Adipocyte (in vitro differentiated cells): ENCODE measurements at regions not wholly inside any gene's neighbourhood (a gene's known extent, or its start where the extent isn't known, plus 50 kb on each side); places are given as distances from the start of the nearest gene placed in this dataset.

Experiments
- DNase-seq: peaks from one replicate; pipeline ENCODE4 v3.0.0-alpha.2; 2015; ENCODE audit warnings: low read depth
- H3K27me3 ChIP-seq: replicated peaks from 2 replicates; pipeline ENCODE4 v1.7.0; 2013; ENCODE audit warnings: mild to moderate bottlenecking, low read length, moderate library complexity; ENCODE audit not compliant: control insufficient read depth, insufficient read depth
- H3K36me3 ChIP-seq: 2 replicates; pipeline ENCODE4 v1.7.0; 2013; ENCODE audit warnings: low read length, mild to moderate bottlenecking, moderate library complexity; ENCODE audit not compliant: control insufficient read depth, insufficient read depth, severe bottlenecking
- H3K4me1 ChIP-seq: 2 replicates; pipeline ENCODE4 v1.7.0; 2013; ENCODE audit warnings: mild to moderate bottlenecking, low read length, moderate library complexity; ENCODE audit not compliant: control insufficient read depth, insufficient read depth
- H3K4me3 ChIP-seq: 2 replicates; pipeline ENCODE4 v1.7.0; 2013; ENCODE audit warnings: mild to moderate bottlenecking, low read length, moderate library complexity
- H3K9ac ChIP-seq: 2 replicates; pipeline ENCODE4 v1.7.0; 2013; ENCODE audit warnings: mild to moderate bottlenecking, low read length, moderate library complexity
- H3K9me3 ChIP-seq: 2 replicates; pipeline ENCODE4 v1.7.0; 2013; ENCODE audit warnings: mild to moderate bottlenecking, low read length, moderate library complexity; ENCODE audit not compliant: control insufficient read depth

- Histone ChIP-seq H3K27me3 (no peaks in the 10 kb centered on the region), H3K9ac (no peak overlapping the region), H3K36me3 (no peaks in the 10 kb centered on the region), H3K4me1 (no peaks in the 10 kb centered on the region), H3K9me3 (no peaks in the 10 kb centered on the region), H3K4me3 (no peak overlapping the region)
- peak; percentile 45 for DNase-seq
These were observed 140.2 kb upstream of the EDNRA start for GRCh38 chr4:147340591-147341120.

GRCh38 chr4:147343692-147344091, 137.2 kb upstream of the EDNRA start:
- no peaks in the 10 kb centered on the region for H3K27me3 ChIP-seq
- no peak overlapping the region for H3K4me3 ChIP-seq
- DNase-seq: no peak
- no peaks in the 10 kb centered on the region for H3K9me3 ChIP-seq
- no peak overlapping the region for H3K9ac ChIP-seq
- no peaks in the 10 kb centered on the region for H3K4me1 ChIP-seq
- H3K36me3 ChIP-seq: no peaks in the 10 kb centered on the region

GRCh38 chr4:147345662-147346061, 135.2 kb upstream of the EDNRA start:
- no peaks in the 10 kb centered on the region for H3K4me1 ChIP-seq
- no peak overlapping the region for H3K4me3 ChIP-seq

GRCh38 chr4:147347217-147347616, 133.7 kb upstream of the EDNRA start:
- Histone ChIP-seq H3K36me3 (no peaks in the 10 kb centered on the region), H3K27me3 (no peaks in the 10 kb centered on the region), H3K4me1 (no peaks in the 10 kb centered on the region), H3K9me3 (no peaks in the 10 kb centered on the region), H3K4me3 (no peak overlapping the region), H3K9ac (no peak overlapping the region)
- DNase-seq: no peak

More at GRCh38 chr4:147345662-147346061, 135.2 kb upstream of the EDNRA start:
- no peaks in the 10 kb centered on the region for H3K36me3 ChIP-seq
- no peak overlapping the region for H3K9ac ChIP-seq
- DNase-seq: no peak
- H3K27me3 ChIP-seq: no peaks in the 10 kb centered on the region
- no peaks in the 10 kb centered on the region for H3K9me3 ChIP-seq

- H3K36me3 ChIP-seq: no peaks in the 10 kb centered on the region
- no peak overlapping the region for H3K4me3 ChIP-seq
- H3K27me3 ChIP-seq: peaks cover 11% of the 10 kb centered on the region
- no peaks in the 10 kb centered on the region for H3K9me3 ChIP-seq
- no peaks in the 10 kb centered on the region for H3K4me1 ChIP-seq
- no peak for DNase-seq
- H3K9ac ChIP-seq: no peak overlapping the region
These were observed 131.7 kb upstream of the EDNRA start for GRCh38 chr4:147349193-147349592.

GRCh38 chr4:147351083-147351787, 129.7 kb upstream of the EDNRA start:
- H3K4me1 ChIP-seq: peaks cover 3% of the 10 kb centered on the region
- H3K27me3 ChIP-seq: peaks cover 14% of the 10 kb centered on the region
- H3K9ac ChIP-seq: no peak overlapping the region
- no peak overlapping the region for H3K4me3 ChIP-seq
- no peaks in the 10 kb centered on the region for H3K36me3 ChIP-seq
- no peaks in the 10 kb centered on the region for H3K9me3 ChIP-seq
- DNase-seq: no peak

- H3K36me3 ChIP-seq: no peaks in the 10 kb centered on the region
- no peak overlapping the region for H3K4me3 ChIP-seq
- H3K9me3 ChIP-seq: no peaks in the 10 kb centered on the region
- DNase-seq: no peak
- peaks cover 14% of the 10 kb centered on the region for H3K27me3 ChIP-seq
- peaks cover 3% of the 10 kb centered on the region for H3K4me1 ChIP-seq
- no peak overlapping the region for H3K9ac ChIP-seq
These were observed 126.7 kb upstream of the EDNRA start for GRCh38 chr4:147354237-147354636.

GRCh38 chr4:147355032-147355656, 125.8 kb upstream of the EDNRA start:
- DNase-seq: no peak
- Histone ChIP-seq H3K9ac (no peak overlapping the region), H3K9me3 (no peaks in the 10 kb centered on the region), H3K4me3 (no peak overlapping the region), H3K4me1 (peaks cover 10% of the 10 kb centered on the region), H3K27me3 (peaks cover 14% of the 10 kb centered on the region), H3K36me3 (no peaks in the 10 kb centered on the region)

- Histone ChIP-seq H3K4me1 (peaks cover 17% of the 10 kb centered on the region), H3K4me3 (no peak overlapping the region), H3K36me3 (no peaks in the 10 kb centered on the region), H3K9ac (no peak overlapping the region), H3K27me3 (peaks cover 14% of the 10 kb centered on the region), H3K9me3 (no peaks in the 10 kb centered on the region)
- peak; percentile 72 for DNase-seq
These were observed 125.0 kb upstream of the EDNRA start for GRCh38 chr4:147355847-147356246.

- H3K27me3 ChIP-seq: no peaks in the 10 kb centered on the region
- H3K9ac ChIP-seq: peak overlapping the region; percentile 69
- H3K9me3 ChIP-seq: no peaks in the 10 kb centered on the region
- H3K4me3 ChIP-seq: no peak overlapping the region
- H3K36me3 ChIP-seq: no peaks in the 10 kb centered on the region
- DNase-seq: peak; percentile 84
- peaks cover 42% of the 10 kb centered on the region for H3K4me1 ChIP-seq
These were observed 120.6 kb upstream of the EDNRA start for GRCh38 chr4:147360301-147360700.

- peak overlapping the region; percentile 23 for H3K4me3 ChIP-seq
- H3K27me3 ChIP-seq: no peaks in the 10 kb centered on the region
- H3K4me1 ChIP-seq: peaks cover 38% of the 10 kb centered on the region
- H3K9ac ChIP-seq: peak overlapping the region; percentile 69
- H3K9me3 ChIP-seq: no peaks in the 10 kb centered on the region
- peak; percentile 85 for DNase-seq
- no peaks in the 10 kb centered on the region for H3K36me3 ChIP-seq
These were observed 119.2 kb upstream of the EDNRA start for GRCh38 chr4:147361726-147362125.
